Middle frontal gyrus (tissue), 1 donor: ENCODE measurements at regions not wholly inside any gene's neighbourhood (a gene's known extent, or its start where the extent isn't known, plus 50 kb on each side); places are given as distances from the start of the nearest gene placed in this dataset.

Experiments
- DNase-seq: peaks from one replicate; pipeline ENCODE4 v3.0.0-alpha.2; 2015; ENCODE audit warnings: low spot score; ENCODE audit errors: extremely low spot score

- DNase-seq, result no peak
Measured at GRCh38 chrX:40192196-40192595, 94.4 kb upstream of the BCOR start.

- DNase-seq, result no peak
Measured at GRCh38 chrX:40189637-40190036, 91.9 kb upstream of the BCOR start.

- DNase-seq, result no peak
Measured at GRCh38 chrX:40188573-40189417, 91.0 kb upstream of the BCOR start.

- no peak for DNase-seq
Measured at GRCh38 chrX:40184968-40185367, 87.2 kb upstream of the BCOR start.

- DNase-seq, result no peak
Measured at GRCh38 chrX:40182615-40183014, 84.9 kb upstream of the BCOR start.

GRCh38 chrX:40182095-40182494 lies 84.3 kb upstream of the BCOR start:
- DNase-seq, result no peak

- no peak for DNase-seq
Measured at GRCh38 chrX:40179283-40179682, 81.5 kb upstream of the BCOR start.

- no peak for DNase-seq
Measured at GRCh38 chrX:40177942-40178715, 80.4 kb upstream of the BCOR start.

GRCh38 chrX:40177489-40177888 lies 79.7 kb upstream of the BCOR start:
- DNase-seq, result no peak

- no peak for DNase-seq
Measured at GRCh38 chrX:40177117-40177430, 79.3 kb upstream of the BCOR start.

GRCh38 chrX:40176351-40177116 lies 78.8 kb upstream of the BCOR start:
- DNase-seq, result no peak

- no peak for DNase-seq
Measured at GRCh38 chrX:40175511-40176350, 78.0 kb upstream of the BCOR start.

- DNase-seq, result no peak
Measured at GRCh38 chrX:40174854-40175510, 77.2 kb upstream of the BCOR start.

GRCh38 chrX:40174001-40174853 lies 76.5 kb upstream of the BCOR start:
- no peak for DNase-seq

- no peak for DNase-seq
Measured at GRCh38 chrX:40173143-40174000, 75.6 kb upstream of the BCOR start.

GRCh38 chrX:40172401-40173142 lies 74.8 kb upstream of the BCOR start:
- no peak for DNase-seq

GRCh38 chrX:40171513-40172400 lies 74.0 kb upstream of the BCOR start:
- no peak for DNase-seq
